RWPE1 (cell line): ENCODE measurements at regions not wholly inside any gene's neighbourhood (a gene's known extent, or its start where the extent isn't known, plus 50 kb on each side); places are given as distances from the start of the nearest gene placed in this dataset.

Experiments
- CTCF ChIA-PET: fragments of 350-600 bp; sonication (Branson Sonifier 250); formaldehyde crosslinking; extraction: SDS; loops from one replicate; lab custom pipeline; 2021; lab: Yijun Ruan, JAX
- POLR2A ChIA-PET: fragments of 400-600 bp; formaldehyde crosslinking; extraction: SDS; loops from one replicate; lab custom pipeline; 2020; ENCODE audit warnings: antibody characterized with exemption; ENCODE audit not compliant: low non-redundant PET; lab: Yijun Ruan, JAX
- DNase-seq: peaks from one replicate; pipeline ENCODE4 v3.0.0; 2012; ENCODE audit warnings: low spot score
- H3K27ac ChIP-seq: fragments of 450-650 bp; 2 replicates; pipeline ENCODE4 v1.5.1; 2017
- CTCF ChIP-seq: fragments of 450-650 bp; conservative IDR thresholded peaks from 2 replicates; pipeline ENCODE4 v1.5.1; 2017; ENCODE audit warnings: low read depth, mild to moderate bottlenecking

- POLR2A ChIA-PET = no interaction called here
- H3K27ac ChIP-seq = no peak overlapping the region
- TF ChIP-seq CTCF = no peak
- no peak for DNase-seq
- CTCF ChIA-PET = interaction anchor here (0.6 kb wide), 1 partner anchor 299 kb away, joined by 3 read pairs; no protein-coding TSS in a partner anchor
Observed at GRCh38 chr1:5242850-5243249, 588.4 kb downstream of the AJAP1 start.

GRCh38 chr1:5239911-5240310 is 585.5 kb downstream of the AJAP1 start:
- DNase-seq = no peak
- ChIA-PET POLR2A (no interaction called here), CTCF (interaction anchor here (0.6 kb wide), 1 partner anchor 103 kb away, joined by 3 read pairs; no protein-coding TSS in a partner anchor)
- no peak for TF ChIP-seq CTCF
- no peak overlapping the region for H3K27ac ChIP-seq

GRCh38 chr1:5238351-5239130 is 584.1 kb downstream of the AJAP1 start:
- CTCF ChIA-PET = interaction anchor here (0.5 kb wide), 1 partner anchor 250 kb away, joined by 3 read pairs; no protein-coding TSS in a partner anchor
- POLR2A ChIA-PET = no interaction called here
- no peak for TF ChIP-seq CTCF
- H3K27ac ChIP-seq = no peak overlapping the region
- DNase-seq = no peak

- DNase-seq = no peak
- ChIA-PET POLR2A (no interaction called here), CTCF (interaction anchor here (0.6 kb wide), 1 partner anchor 277 kb away, joined by 3 read pairs; no protein-coding TSS in a partner anchor)
- H3K27ac ChIP-seq = no peak overlapping the region
- no peak for TF ChIP-seq CTCF
Observed at GRCh38 chr1:5235355-5235899, 581.0 kb downstream of the AJAP1 start.

- POLR2A ChIA-PET = no interaction called here
- no peak for TF ChIP-seq CTCF
Observed at GRCh38 chr1:5232537-5232936, 578.1 kb downstream of the AJAP1 start.

GRCh38 chr1:5231541-5232315 is 577.3 kb downstream of the AJAP1 start:
- no peak overlapping the region for H3K27ac ChIP-seq
- ChIA-PET CTCF (interaction anchor here (0.8 to 0.9 kb wide), 2 partner anchors 108 to 576 kb away, joined by 3 read pairs; no protein-coding TSS in a partner anchor), POLR2A (no interaction called here)
- no peak for DNase-seq
- TF ChIP-seq CTCF = no peak

More at GRCh38 chr1:5232537-5232936, 578.1 kb downstream of the AJAP1 start:
- no peak for DNase-seq
- CTCF ChIA-PET = no interaction called here
- no peak overlapping the region for H3K27ac ChIP-seq
